BLaER1 treated with 17β-estradiol and CSF1 and Interleukin-3, amounts not matched to agents 10 nM and 100 nM (cell line): ENCODE measurements at regions not wholly inside any gene's neighbourhood (a gene's known extent, or its start where the extent isn't known, plus 50 kb on each side); places are given as distances from the start of the nearest gene placed in this dataset.

Experiments
- H3K27ac ChIP-seq, 11 experiments: shearing (Covaris generic); formaldehyde crosslinking; 2 replicates each; pipeline ENCODE4 v1.8.1; 2022
- H3K27me3 ChIP-seq, 11 experiments: shearing (Covaris generic); formaldehyde crosslinking; 2 replicates each; pipeline ENCODE4 v1.8.1; 2022
- H3K36me3 ChIP-seq, 11 experiments: shearing (Covaris generic); formaldehyde crosslinking; 2 replicates each; pipeline ENCODE4 v1.8.1; 2022
- H3K4me1 ChIP-seq, 10 experiments: shearing (Covaris generic); formaldehyde crosslinking; 2 replicates each; pipeline ENCODE4 v1.8.1; 2022
- H3K4me2 ChIP-seq, 11 experiments: shearing (Covaris generic); formaldehyde crosslinking; 2 replicates each; pipeline ENCODE4 v1.8.1; 2022
- H3K4me3 ChIP-seq, 10 experiments: shearing (Covaris generic); formaldehyde crosslinking; 2 replicates each; pipeline ENCODE4 v1.8.1; 2022
- H3K9ac ChIP-seq, 11 experiments: shearing (Covaris generic); formaldehyde crosslinking; 2 replicates each; pipeline ENCODE4 v1.8.1; 2022
- H3K9me3 ChIP-seq, 11 experiments: shearing (Covaris generic); formaldehyde crosslinking; replicated peaks in 1 of 11; 2 replicates each; pipeline ENCODE4 v1.8.1; 2022
- H4K20me1 ChIP-seq, 11 experiments: shearing (Covaris generic); formaldehyde crosslinking; 2 replicates each; pipeline ENCODE4 v1.8.1; 2022
- Cebpa-rat ChIP-seq, 11 experiments: shearing (Covaris generic); IDR thresholded peaks; 2 replicates each; pipeline ENCODE4 v1.8.1; 2022

- H3K4me3 ChIP-seq, result no peak overlapping the region
These were observed 968.0 kb downstream of the UQCRFS1 start for GRCh38 chr19:28244966-28245365.

DNA sequence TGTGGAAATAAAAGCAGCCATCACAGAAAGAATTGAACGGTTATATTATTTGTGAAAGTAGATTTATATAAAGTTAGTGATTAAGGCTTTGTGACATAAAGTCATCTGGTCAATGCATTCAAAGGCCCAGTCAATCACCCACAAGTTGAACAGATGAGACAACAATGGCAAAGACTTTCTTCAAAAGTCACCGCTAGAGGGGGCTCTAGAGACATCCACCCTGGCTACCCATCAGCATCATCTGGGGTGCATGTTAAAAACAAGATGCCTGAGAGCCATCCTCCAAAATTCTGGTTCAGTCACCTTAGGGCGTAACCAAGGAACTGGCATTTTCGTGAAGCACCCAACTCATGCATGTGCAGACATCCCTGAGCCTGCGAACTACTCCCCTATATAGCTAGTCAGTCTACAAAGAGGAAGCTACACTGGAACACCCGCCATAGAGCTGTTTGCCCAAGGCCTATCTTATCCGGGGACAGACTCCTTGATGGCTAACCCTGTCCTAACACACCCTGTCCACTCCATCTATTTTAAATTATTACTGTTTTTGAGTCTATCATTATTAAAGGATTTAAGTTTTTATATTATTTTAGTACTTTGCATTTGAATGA, 970.5 kb downstream of the UQCRFS1 start:
- H3K27ac ChIP-seq, result no peak overlapping the region
- no peaks in the 10 kb centered on the region for H3K9me3 ChIP-seq
- no peak for TF ChIP-seq Cebpa-rat (IDR thresholded peaks at IDR 0.05)
- no peaks in the 10 kb centered on the region for H3K27me3 ChIP-seq
- H3K4me2 ChIP-seq, result no peak overlapping the region
- H3K36me3 ChIP-seq, result no peaks in the 10 kb centered on the region
- no peak overlapping the region for H3K9ac ChIP-seq
- H4K20me1 ChIP-seq, result no peaks in the 10 kb centered on the region
- no peaks in the 10 kb centered on the region for H3K4me1 ChIP-seq
- H3K4me3 ChIP-seq, result no peak overlapping the region

More at GRCh38 chr19:28244966-28245365, 968.0 kb downstream of the UQCRFS1 start:
- Histone ChIP-seq H3K27me3 (no peaks in the 10 kb centered on the region), H3K4me2 (no peak overlapping the region), H4K20me1 (no peaks in the 10 kb centered on the region), H3K9ac (no peak overlapping the region), H3K4me1 (no peaks in the 10 kb centered on the region), H3K27ac (no peak overlapping the region), H3K36me3 (no peaks in the 10 kb centered on the region), H3K9me3 (no peaks in the 10 kb centered on the region)
- TF ChIP-seq Cebpa-rat (IDR thresholded peaks at IDR 0.05), result no peak

GRCh38 chr19:28239270-28239669, 973.7 kb downstream of the UQCRFS1 start:
- Histone ChIP-seq H3K36me3 (no peaks in the 10 kb centered on the region), H3K27ac (no peak overlapping the region), H3K4me1 (peaks cover 0 to 5% (median 0%) of the 10 kb centered on the region in 10 experiments; a peak in 1 of 20 replicates), H3K9me3 (no peaks in the 10 kb centered on the region), H3K9ac (no peak overlapping the region), H3K27me3 (no peaks in the 10 kb centered on the region), H4K20me1 (no peaks in the 10 kb centered on the region), H3K4me3 (no peak overlapping the region), H3K4me2 (no peak overlapping the region)
- TF ChIP-seq Cebpa-rat (IDR thresholded peaks at IDR 0.05), result no peak

- no peak for TF ChIP-seq Cebpa-rat (IDR thresholded peaks at IDR 0.05)
- no peaks in the 10 kb centered on the region for H3K27me3 ChIP-seq
- H3K27ac ChIP-seq, result no peak overlapping the region
- H3K4me2 ChIP-seq, result no peak overlapping the region
- no peak overlapping the region for H3K9ac ChIP-seq
- H4K20me1 ChIP-seq, result no peaks in the 10 kb centered on the region
- no peaks in the 10 kb centered on the region for H3K9me3 ChIP-seq
- H3K4me1 ChIP-seq, result peaks cover 0 to 5% (median 0%) of the 10 kb centered on the region in 10 experiments; a peak in 1 of 20 replicates
- H3K36me3 ChIP-seq, result no peaks in the 10 kb centered on the region
- H3K4me3 ChIP-seq, result no peak overlapping the region
These were observed 974.6 kb downstream of the UQCRFS1 start for GRCh38 chr19:28238270-28238820.

DNA sequence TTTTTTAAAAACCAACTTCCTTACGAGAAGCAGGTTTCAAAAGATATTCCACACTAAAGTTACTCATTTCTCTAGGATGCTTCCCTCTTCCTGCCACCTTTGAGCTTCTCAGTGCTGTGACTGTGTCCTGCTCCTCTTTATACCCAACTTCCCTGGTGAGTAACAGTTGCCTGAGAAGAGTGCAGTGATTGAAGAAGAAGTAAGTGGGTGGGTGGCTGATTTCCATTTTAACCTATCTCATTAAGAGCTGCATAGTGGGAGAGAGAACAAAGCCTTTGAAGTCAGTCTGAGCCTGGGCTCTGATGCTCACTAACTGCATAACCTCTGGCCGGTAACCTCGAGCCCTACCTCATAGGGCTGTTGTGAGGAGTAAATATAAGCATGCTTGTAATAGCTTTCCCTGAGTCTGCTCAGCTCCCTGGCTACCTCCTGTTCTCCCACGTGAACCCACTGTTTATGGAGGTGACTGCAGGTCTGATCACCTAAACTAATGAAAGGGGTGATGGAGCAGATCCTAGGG, 977.3 kb downstream of the UQCRFS1 start:
- Histone ChIP-seq H3K9ac (no peak overlapping the region), H3K36me3 (no peaks in the 10 kb centered on the region), H3K9me3 (no peaks in the 10 kb centered on the region), H3K4me3 (no peak overlapping the region), H3K27me3 (no peaks in the 10 kb centered on the region), H3K4me2 (no peak overlapping the region), H3K27ac (no peak overlapping the region), H3K4me1 (peaks cover 0 to 5% (median 0%) of the 10 kb centered on the region in 10 experiments; a peak in 1 of 20 replicates), H4K20me1 (no peaks in the 10 kb centered on the region)
- TF ChIP-seq Cebpa-rat (IDR thresholded peaks at IDR 0.05), result no peak

- H3K27ac ChIP-seq, result no peak overlapping the region
- no peaks in the 10 kb centered on the region for H4K20me1 ChIP-seq
- TF ChIP-seq Cebpa-rat (IDR thresholded peaks at IDR 0.05), result no peak
These were observed 978.3 kb downstream of the UQCRFS1 start for GRCh38 chr19:28234637-28235036.

DNA sequence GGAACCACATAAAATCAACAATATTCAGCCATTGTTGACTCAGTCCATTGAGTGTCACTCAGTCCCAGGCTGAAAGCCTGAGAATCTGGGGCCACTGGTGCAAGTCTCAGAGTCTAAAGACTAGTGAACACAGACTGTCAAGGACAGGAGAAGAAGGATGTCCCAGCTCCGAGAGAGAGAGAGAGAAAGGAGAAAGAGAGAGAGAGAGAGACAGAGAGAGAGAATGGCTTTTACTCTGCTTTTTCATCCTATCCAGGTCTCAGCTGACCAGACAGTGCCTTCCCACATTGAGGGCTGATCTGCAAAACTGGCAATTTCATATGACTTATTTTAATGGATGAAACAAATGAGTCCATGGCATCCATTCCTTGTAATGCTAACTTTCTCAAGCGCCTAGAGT, 984.1 kb downstream of the UQCRFS1 start:
- Histone ChIP-seq H4K20me1 (no peaks in the 10 kb centered on the region), H3K4me2 (no peak overlapping the region), H3K9ac (no peak overlapping the region), H3K4me1 (no peaks in the 10 kb centered on the region), H3K9me3 (no peaks in the 10 kb centered on the region), H3K27me3 (no peaks in the 10 kb centered on the region), H3K4me3 (no peak overlapping the region), H3K27ac (no peak overlapping the region), H3K36me3 (no peaks in the 10 kb centered on the region)
- TF ChIP-seq Cebpa-rat (IDR thresholded peaks at IDR 0.05), result no peak

More at GRCh38 chr19:28234637-28235036, 978.3 kb downstream of the UQCRFS1 start:
- Histone ChIP-seq H3K9me3 (no peaks in the 10 kb centered on the region), H3K4me2 (no peak overlapping the region), H3K27me3 (no peaks in the 10 kb centered on the region), H3K4me3 (no peak overlapping the region), H3K9ac (no peak overlapping the region), H3K36me3 (no peaks in the 10 kb centered on the region), H3K4me1 (peaks cover 0 to 5% (median 0%) of the 10 kb centered on the region in 10 experiments; a peak in 1 of 20 replicates)

DNA sequence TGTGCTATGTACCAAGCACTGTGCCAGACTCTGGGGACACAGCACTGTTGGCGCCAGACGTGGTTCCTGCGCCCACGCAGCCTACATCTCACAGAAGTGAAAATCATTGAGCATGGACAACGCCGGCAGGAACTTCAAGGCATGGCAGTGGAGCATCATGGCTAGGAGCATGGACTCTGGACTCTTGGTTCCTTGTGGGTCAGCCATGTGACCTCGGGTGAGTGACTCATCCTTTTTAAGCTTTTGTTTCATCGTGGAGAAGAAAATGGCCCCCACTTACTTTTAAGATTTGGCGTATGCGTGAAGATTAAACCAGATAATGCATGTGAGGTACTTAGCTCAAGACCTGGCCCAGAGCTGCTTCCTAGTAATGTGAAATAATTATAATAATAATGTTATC, 988.5 kb downstream of the UQCRFS1 start:
- H3K9me3 ChIP-seq, result no peaks in the 10 kb centered on the region
- H3K27me3 ChIP-seq, result no peaks in the 10 kb centered on the region
- peaks cover 0 to 9% (median 0%) of the 10 kb centered on the region in 10 experiments; a peak in 5 of 20 replicates for H3K4me1 ChIP-seq
- no peak overlapping the region for H3K4me2 ChIP-seq
- TF ChIP-seq Cebpa-rat (IDR thresholded peaks at IDR 0.05), result no peak
- H4K20me1 ChIP-seq, result no peaks in the 10 kb centered on the region
- H3K36me3 ChIP-seq, result no peaks in the 10 kb centered on the region
- no peak overlapping the region for H3K27ac ChIP-seq
- H3K4me3 ChIP-seq, result no peak overlapping the region
- no peak overlapping the region for H3K9ac ChIP-seq

DNA sequence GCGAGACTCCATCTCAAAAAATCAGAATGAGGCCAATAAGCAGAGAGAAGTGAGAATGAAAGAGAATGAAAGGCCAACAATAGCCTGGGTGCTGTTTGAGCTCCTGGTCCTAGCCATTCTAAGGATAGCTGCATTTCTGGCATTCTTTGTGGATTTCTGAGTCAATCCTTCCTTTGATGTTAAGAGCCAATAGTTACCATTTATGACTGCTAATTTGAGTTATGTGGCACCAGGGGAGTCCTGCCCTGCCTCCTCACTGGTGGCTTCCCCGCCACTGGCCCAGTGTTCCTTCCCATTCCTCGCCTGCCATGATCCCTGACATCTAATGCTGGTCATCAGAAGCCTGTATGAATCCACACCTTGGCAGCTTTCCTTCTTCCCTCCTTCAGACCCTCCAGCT, 991.2 kb downstream of the UQCRFS1 start:
- Histone ChIP-seq H3K27ac (no peak overlapping the region), H3K9me3 (no peaks in the 10 kb centered on the region), H3K9ac (no peak overlapping the region), H3K4me3 (no peak overlapping the region), H3K36me3 (no peaks in the 10 kb centered on the region), H4K20me1 (no peaks in the 10 kb centered on the region), H3K4me1 (peaks cover 0 to 12% (median 0%) of the 10 kb centered on the region in 10 experiments; a peak in 5 of 20 replicates), H3K4me2 (no peak overlapping the region), H3K27me3 (no peaks in the 10 kb centered on the region)
- TF ChIP-seq Cebpa-rat (IDR thresholded peaks at IDR 0.05), result no peak

DNA sequence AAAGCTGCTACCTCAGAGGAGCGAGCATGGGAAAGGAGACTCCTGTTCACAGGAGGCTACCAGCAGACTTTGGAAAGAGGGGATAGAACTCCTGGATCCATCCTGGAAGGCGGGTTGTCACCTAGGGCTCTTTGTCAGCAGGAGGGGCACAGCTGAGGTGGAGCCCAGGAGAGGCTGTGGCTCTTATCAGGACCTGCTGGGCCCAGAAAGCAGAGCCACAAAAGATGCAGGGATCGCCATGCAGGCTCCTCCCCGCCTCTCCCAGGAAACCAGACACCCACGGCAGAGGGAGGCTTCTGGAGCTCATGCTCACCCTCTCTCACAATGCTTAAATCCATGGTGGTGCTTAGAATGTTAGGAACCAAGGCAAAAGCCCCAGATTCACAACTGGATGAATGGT, 994.2 kb downstream of the UQCRFS1 start:
- peaks cover 0 to 2% (median 0%) of the 10 kb centered on the region in 11 experiments; a peak in 1 of 22 replicates for H3K9me3 ChIP-seq
- H3K36me3 ChIP-seq, result no peaks in the 10 kb centered on the region
- TF ChIP-seq Cebpa-rat (IDR thresholded peaks at IDR 0.05), result no peak
- no peaks in the 10 kb centered on the region for H3K27me3 ChIP-seq
- no peak overlapping the region for H3K9ac ChIP-seq
- no peak overlapping the region for H3K4me2 ChIP-seq
- no peak overlapping the region for H3K27ac ChIP-seq
- no peak overlapping the region for H3K4me3 ChIP-seq
- peaks cover 0 to 12% (median 0%) of the 10 kb centered on the region in 10 experiments; a peak in 5 of 20 replicates for H3K4me1 ChIP-seq
- no peaks in the 10 kb centered on the region for H4K20me1 ChIP-seq
